Upper lobe of left lung (tissue), 6 donors: ENCODE measurements at regions not wholly inside any gene's neighbourhood (a gene's known extent, or its start where the extent isn't known, plus 50 kb on each side); places are given as distances from the start of the nearest gene placed in this dataset.

Source experiments
- ATAC-seq, 2 donors: fragments of 200-7000 bp; cut with Tn5 transposase; one replicate each; pipeline ENCODE4 v1.9.1; 2022; ENCODE audit warnings: mild to moderate bottlenecking in 2 of 2, moderate library complexity in 2 of 2; ENCODE audit not compliant: low FRiP score in 2 of 2
- DNase-seq, 2 donors: peaks; one replicate each; pipeline ENCODE4 v3.0.0-alpha.2; 2019 to 2020
- H3K27ac ChIP-seq, 4 donors: fragments of 200-600 bp; sonication (generic); one replicate each; pipeline ENCODE4 v1.5.1; 2016 to 2019
- H3K27me3 ChIP-seq, 4 donors: fragments of 200-600 bp; sonication (generic); one replicate each; pipeline ENCODE4 v1.5.1; 2017 to 2019
- H3K36me3 ChIP-seq, 4 donors: fragments of 200-600 bp; sonication (generic); one replicate each; pipeline ENCODE4 v1.5.1; 2016 to 2019
- H3K4me1 ChIP-seq, 4 donors: fragments of 200-600 bp; sonication (generic); one replicate each; pipeline ENCODE4 v1.5.1; 2018 to 2019
- H3K4me3 ChIP-seq, 4 donors: fragments of 200-600 bp; sonication (generic); one replicate each; pipeline ENCODE4 v1.5.1; 2017 to 2019; ENCODE audit warnings: mild to moderate bottlenecking in 2 of 4, moderate library complexity in 1 of 4
- H3K9me3 ChIP-seq, 4 donors: fragments of 200-600 bp; sonication (generic); one replicate each; pipeline ENCODE4 v1.5.1; 2018 to 2019
- EP300 ChIP-seq, 4 donors: sonication (generic); formaldehyde crosslinking; IDR thresholded peaks; one replicate each; pipeline ENCODE4 v1.5.1; 2017; ENCODE audit warnings: antibody characterized with exemption in 4 of 4, control low read depth in 2 of 4
- POLR2A ChIP-seq, 4 donors: fragments of 450-650 bp; IDR thresholded peaks; one replicate each; pipeline ENCODE4 v1.5.1; 2016 to 2017; ENCODE audit warnings: antibody characterized with exemption in 4 of 4, mild to moderate bottlenecking in 2 of 4
- POLR2AphosphoS5 ChIP-seq, 2 donors: sonication (generic); formaldehyde crosslinking; IDR thresholded peaks; one replicate each; pipeline ENCODE4 v1.5.1; 2017; ENCODE audit warnings: antibody characterized with exemption in 2 of 2
- WGBS, 2 donors: methylation state at CpG; one replicate each; pipeline ENCODE4 v1.1.5; 2017 to 2018; 5-methylcytosine and 5-hydroxymethylcytosine counted together
- TF ChIP-seq, protein P1 (sequence below), 6 experiments: fragments of 450-650 bp in 4 of 6; fragments of 200-600 bp in 2 of 6; sonication (generic) in 2 of 6; IDR thresholded peaks; one replicate each; pipeline ENCODE4 v1.5.1; 2016 to 2019; ENCODE audit warnings: antibody characterized with exemption in 6 of 6
- donor health status: DM: no; HTN: no; CAD: no; lungs with moderate emphysema.
- donor health status: DM: no; HTN: yes; CAD: no; lungs with severe emphysema.

- no peaks in the 10 kb centered on the region for H3K36me3 ChIP-seq
- no peaks in the 10 kb centered on the region for H3K4me1 ChIP-seq
- no peak overlapping the region for H3K4me3 ChIP-seq
- 78 to 81% methylated on average over 3 of the region's 3 CpGs for WGBS, 2 donors
- peaks cover 0 to 16% (median 2%) of the 10 kb centered on the region in 4 donors for H3K9me3 ChIP-seq
- DNase-seq (no peak), ATAC-seq (no peak)
- TF ChIP-seq, protein P1, sequence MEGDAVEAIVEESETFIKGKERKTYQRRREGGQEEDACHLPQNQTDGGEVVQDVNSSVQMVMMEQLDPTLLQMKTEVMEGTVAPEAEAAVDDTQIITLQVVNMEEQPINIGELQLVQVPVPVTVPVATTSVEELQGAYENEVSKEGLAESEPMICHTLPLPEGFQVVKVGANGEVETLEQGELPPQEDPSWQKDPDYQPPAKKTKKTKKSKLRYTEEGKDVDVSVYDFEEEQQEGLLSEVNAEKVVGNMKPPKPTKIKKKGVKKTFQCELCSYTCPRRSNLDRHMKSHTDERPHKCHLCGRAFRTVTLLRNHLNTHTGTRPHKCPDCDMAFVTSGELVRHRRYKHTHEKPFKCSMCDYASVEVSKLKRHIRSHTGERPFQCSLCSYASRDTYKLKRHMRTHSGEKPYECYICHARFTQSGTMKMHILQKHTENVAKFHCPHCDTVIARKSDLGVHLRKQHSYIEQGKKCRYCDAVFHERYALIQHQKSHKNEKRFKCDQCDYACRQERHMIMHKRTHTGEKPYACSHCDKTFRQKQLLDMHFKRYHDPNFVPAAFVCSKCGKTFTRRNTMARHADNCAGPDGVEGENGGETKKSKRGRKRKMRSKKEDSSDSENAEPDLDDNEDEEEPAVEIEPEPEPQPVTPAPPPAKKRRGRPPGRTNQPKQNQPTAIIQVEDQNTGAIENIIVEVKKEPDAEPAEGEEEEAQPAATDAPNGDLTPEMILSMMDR (IDR thresholded peaks at IDR 0.05) = no peak
- TF ChIP-seq POLR2AphosphoS5 (IDR thresholded peaks at IDR 0.05) (no peak), EP300 (IDR thresholded peaks at IDR 0.05) (no peak), POLR2A (IDR thresholded peaks at IDR 0.05) (no peak)
- no peak overlapping the region for H3K27ac ChIP-seq
- H3K27me3 ChIP-seq = no peaks in the 10 kb centered on the region
Observed at GRCh38 chr2:195545811-195546210, 111.2 kb upstream of the SLC39A10 start.

DNA sequence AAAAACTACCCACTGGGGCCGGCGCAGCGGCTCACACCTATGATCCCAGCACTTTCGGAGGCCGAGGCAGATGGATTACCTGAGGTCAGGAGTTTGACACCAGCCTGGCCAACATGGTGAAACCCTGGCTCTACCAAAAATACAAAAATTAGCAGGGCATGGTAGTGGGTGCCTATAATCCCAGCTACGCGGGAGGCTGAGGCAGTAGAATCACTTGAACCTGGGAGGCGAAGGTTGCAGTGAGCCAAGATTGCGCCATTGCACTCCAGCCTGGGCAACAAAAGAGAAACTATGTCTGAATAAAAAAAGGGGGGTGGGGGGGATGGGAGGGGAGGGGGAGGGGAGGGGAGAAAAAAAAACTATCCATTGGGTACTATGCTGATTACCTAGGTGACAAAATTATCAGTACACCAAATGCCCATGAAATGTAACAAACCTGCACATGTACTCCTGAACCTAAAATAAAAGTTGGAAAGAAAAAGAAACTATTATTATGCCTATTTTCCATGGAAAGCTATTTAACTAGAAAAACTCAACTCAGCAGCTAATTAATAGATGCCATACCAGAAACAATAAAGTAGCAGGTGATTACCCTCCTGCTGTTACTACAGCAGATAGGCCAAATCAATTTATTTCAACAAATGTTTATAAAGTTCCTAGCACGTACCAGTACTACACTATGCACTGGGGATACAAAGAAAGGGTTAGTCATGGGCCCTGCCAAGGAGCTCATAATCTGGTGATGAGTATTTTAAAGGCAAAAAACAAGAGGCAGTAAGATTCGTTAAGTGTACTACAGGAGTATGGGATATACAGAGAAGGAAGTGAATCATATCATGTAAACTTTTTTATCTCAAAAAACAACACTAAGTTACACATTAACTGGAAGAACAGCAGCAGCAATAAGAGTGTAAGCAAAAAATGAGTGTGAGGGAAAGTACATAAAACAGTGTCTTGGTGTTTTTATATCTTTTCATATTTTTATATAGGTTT, 112.8 kb upstream of the SLC39A10 start:
- H3K4me1 ChIP-seq = no peaks in the 10 kb centered on the region
- no peak for TF ChIP-seq EP300 (IDR thresholded peaks at IDR 0.05)
- no peaks in the 10 kb centered on the region for H3K36me3 ChIP-seq
- H3K9me3 ChIP-seq = peaks cover 0 to 16% (median 2%) of the 10 kb centered on the region in 4 donors
- DNase-seq = no peak
- no peak for ATAC-seq
- no peak overlapping the region for H3K27ac ChIP-seq
- H3K27me3 ChIP-seq = no peaks in the 10 kb centered on the region
- WGBS, 2 donors = 74 to 80% methylated on average over 11 of the region's 11 CpGs
- no peak overlapping the region for H3K4me3 ChIP-seq

DNA sequence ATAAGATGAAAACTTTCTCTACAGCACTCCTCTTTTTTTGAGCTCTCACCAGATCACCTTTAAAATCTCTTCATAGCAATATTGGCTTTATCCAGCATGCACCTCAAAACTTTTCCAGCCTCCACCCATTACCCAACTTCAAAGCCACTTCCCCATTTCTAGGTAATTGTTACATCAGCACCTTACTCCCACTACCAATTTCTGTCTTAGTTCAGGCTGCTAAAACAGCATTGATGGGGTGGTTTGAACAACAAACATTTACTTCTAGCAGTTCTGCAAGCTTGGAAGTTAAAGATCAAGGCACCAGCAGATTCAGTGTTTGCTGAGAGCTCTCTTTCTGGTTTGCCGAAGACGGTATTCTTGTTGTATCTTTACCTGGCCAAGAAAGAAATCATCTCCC, 114.0 kb upstream of the SLC39A10 start:
- DNase-seq (no peak), ATAC-seq (no peak)
- no peaks in the 10 kb centered on the region for H3K4me1 ChIP-seq
- TF ChIP-seq POLR2AphosphoS5 (IDR thresholded peaks at IDR 0.05) (no peak), EP300 (IDR thresholded peaks at IDR 0.05) (no peak), POLR2A (IDR thresholded peaks at IDR 0.05) (no peak)
- TF ChIP-seq, protein P1 (IDR thresholded peaks at IDR 0.05) = no peak
- H3K27ac ChIP-seq = no peak overlapping the region
- H3K4me3 ChIP-seq = no peak overlapping the region
- no peaks in the 10 kb centered on the region for H3K36me3 ChIP-seq
- no peaks in the 10 kb centered on the region for H3K27me3 ChIP-seq
- 94 to 98% methylated on average over 2 of the region's 2 CpGs for WGBS, 2 donors
- peaks cover 0 to 6% (median 0%) of the 10 kb centered on the region in 4 donors for H3K9me3 ChIP-seq

DNA sequence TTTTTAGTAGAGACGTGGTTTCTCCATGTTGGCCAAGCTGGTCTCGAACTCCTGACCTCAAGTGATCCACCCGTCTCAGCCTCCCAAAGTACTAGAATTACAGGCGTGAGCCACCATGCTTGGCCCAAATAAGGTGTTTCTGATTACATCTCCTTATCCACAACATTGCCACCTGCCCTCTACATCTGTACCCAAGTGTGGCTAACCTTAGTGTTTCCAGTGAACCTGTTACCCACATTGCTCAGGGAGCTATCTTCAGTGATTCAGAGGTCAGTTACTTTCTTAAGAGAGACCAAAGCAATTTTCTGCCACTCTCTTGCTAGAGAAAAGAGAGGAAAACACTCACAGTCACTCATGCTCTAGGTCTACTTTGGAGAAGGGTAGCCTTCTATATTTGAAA, 115.0 kb upstream of the SLC39A10 start:
- WGBS, 2 donors = 70 to 95% methylated on average over 4 of the region's 4 CpGs
- Histone ChIP-seq H3K4me1 (peaks cover 0 to 2% (median 2%) of the 10 kb centered on the region in 4 donors), H3K27ac (no peak overlapping the region), H3K36me3 (no peaks in the 10 kb centered on the region), H3K27me3 (no peaks in the 10 kb centered on the region), H3K4me3 (no peak overlapping the region), H3K9me3 (no peaks in the 10 kb centered on the region)
- ATAC-seq = no peak
- TF ChIP-seq POLR2A (IDR thresholded peaks at IDR 0.05) = no peak
- TF ChIP-seq POLR2AphosphoS5 (IDR thresholded peaks at IDR 0.05) = no peak
- TF ChIP-seq, protein P1 (IDR thresholded peaks at IDR 0.05) = no peak
- TF ChIP-seq EP300 (IDR thresholded peaks at IDR 0.05) = no peak
- no peak for DNase-seq

- ATAC-seq = no peak
- Histone ChIP-seq H3K4me3 (no peak overlapping the region), H3K27ac (no peak overlapping the region), H3K36me3 (no peaks in the 10 kb centered on the region), H3K27me3 (no peaks in the 10 kb centered on the region), H3K4me1 (peaks cover 6 to 30% (median 18%) of the 10 kb centered on the region in 4 donors), H3K9me3 (no peaks in the 10 kb centered on the region)
- TF ChIP-seq POLR2A (IDR thresholded peaks at IDR 0.05) (no peak), POLR2AphosphoS5 (IDR thresholded peaks at IDR 0.05) (no peak), EP300 (IDR thresholded peaks at IDR 0.05) (no peak)
- TF ChIP-seq, protein P1 (IDR thresholded peaks at IDR 0.05) = no peak
- 90 to 91% methylated on average over 2 of the region's 2 CpGs for WGBS, 2 donors
- DNase-seq = no peak
Observed at GRCh38 chr2:195538937-195539336, 118.1 kb upstream of the SLC39A10 start.
